COLO829 (cell line): ENCODE measurements at regions not wholly inside any gene's neighbourhood (a gene's known extent, or its start where the extent isn't known, plus 50 kb on each side); places are given as distances from the start of the nearest gene placed in this dataset.

ENCODE experiments used
- DNase-seq: peaks from one replicate; pipeline ENCODE4 v3.0.0; 2012; ENCODE audit warnings: low spot score

- DNase-seq, result no peak
These were observed 74.2 kb upstream of the ZPBP start for GRCh38 chr7:50166997-50167965.

GRCh38 chr7:50164559-50165170, 71.6 kb upstream of the ZPBP start:
- no peak for DNase-seq

- no peak for DNase-seq
These were observed 67.2 kb upstream of the ZPBP start for GRCh38 chr7:50160206-50160605.

GRCh38 chr7:50159154-50159553, 66.1 kb upstream of the ZPBP start:
- DNase-seq, result no peak

- no peak for DNase-seq
These were observed 63.7 kb upstream of the ZPBP start for GRCh38 chr7:50156706-50157105.

- no peak for DNase-seq
These were observed 63.1 kb upstream of the ZPBP start for GRCh38 chr7:50156163-50156562.

- no peak for DNase-seq
These were observed 62.7 kb upstream of the ZPBP start for GRCh38 chr7:50155755-50156154.

GRCh38 chr7:50153995-50154394, 60.9 kb upstream of the ZPBP start:
- no peak for DNase-seq

GRCh38 chr7:50153148-50153547, 60.1 kb upstream of the ZPBP start:
- no peak for DNase-seq

GRCh38 chr7:50152486-50152885, 59.4 kb upstream of the ZPBP start:
- no peak for DNase-seq

GRCh38 chr7:50151661-50152060, 58.6 kb upstream of the ZPBP start:
- DNase-seq, result no peak

- no peak for DNase-seq
These were observed 58.0 kb upstream of the ZPBP start for GRCh38 chr7:50151001-50151400.

- DNase-seq, result no peak
These were observed 56.3 kb upstream of the ZPBP start for GRCh38 chr7:50149369-50149768.

GRCh38 chr7:50147951-50148808, 55.1 kb upstream of the ZPBP start:
- no peak for DNase-seq

GRCh38 chr7:50146692-50147091, 53.6 kb upstream of the ZPBP start:
- DNase-seq, result no peak

- no peak for DNase-seq
These were observed 52.8 kb upstream of the ZPBP start for GRCh38 chr7:50145801-50146338.

- no peak for DNase-seq
These were observed 52.2 kb upstream of the ZPBP start for GRCh38 chr7:50145226-50145625.
